OCI-LY7 (cell line): ENCODE measurements at regions not wholly inside any gene's neighbourhood (a gene's known extent, or its start where the extent isn't known, plus 50 kb on each side); places are given as distances from the start of the nearest gene placed in this dataset.

Experiments used
- BruUV-seq: library from RNA; stranded (reverse); fragments of 400-500 nt; replicated peaks from 2 replicates; lab custom pipeline; 2021; lab: Mats Ljungman, UMichigan
- CTCF ChIA-PET: fragments of 300-600 bp; sonication (Branson Sonifier 250); formaldehyde crosslinking; loops from one replicate; lab custom pipeline; 2022; ENCODE audit warnings: antibody characterized with exemption; ENCODE audit not compliant: unreplicated experiment; lab: Charles Lee
- POLR2A ChIA-PET: fragments of 300-600 bp; sonication (Branson Sonifier 250); formaldehyde crosslinking; loops from one replicate; lab custom pipeline; 2022; ENCODE audit warnings: antibody characterized with exemption; lab: Charles Lee
- DNase-seq: peaks from one replicate; pipeline ENCODE4 v3.0.0-alpha.2; 2015; ENCODE audit warnings: low spot score
- H2AFZ ChIP-seq: fragments of 200-600 bp; sonication (generic), shearing (Covaris generic); 2 replicates; pipeline ENCODE4 v1.6.1; 2014; ENCODE audit warnings: mild to moderate bottlenecking, antibody characterized with exemption, low read length, moderate library complexity
- H3K27ac ChIP-seq: fragments of 200-600 bp; sonication (generic); 2 replicates; pipeline ENCODE4 v1.5.1; 2014; ENCODE audit warnings: mixed run types, low read depth, mild to moderate bottlenecking, moderate library complexity, low read length, inconsistent platforms; ENCODE audit not compliant: poor library complexity, severe bottlenecking
- H3K36me3 ChIP-seq: fragments of 200-600 bp; sonication (generic); 2 replicates; pipeline ENCODE4 v1.6.1; 2014; ENCODE audit warnings: mild to moderate bottlenecking, antibody characterized with exemption, low read length, moderate library complexity, mixed read lengths; ENCODE audit not compliant: insufficient read depth
- H3K4me1 ChIP-seq: fragments of 200-600 bp; sonication (generic); 2 replicates; pipeline ENCODE4 v1.5.1; 2014; ENCODE audit warnings: mild to moderate bottlenecking, low read length; ENCODE audit not compliant: insufficient read depth, poor library complexity, severe bottlenecking
- H3K4me2 ChIP-seq: fragments of 200-600 bp; sonication (generic); 2 replicates; pipeline ENCODE4 v1.6.1; 2014; ENCODE audit warnings: mild to moderate bottlenecking, low read length
- H3K4me3 ChIP-seq: fragments of 200-600 bp; sonication (generic); 2 replicates; pipeline ENCODE4 v1.5.1; 2014; ENCODE audit warnings: mild to moderate bottlenecking, low read depth, low read length; ENCODE audit not compliant: poor library complexity, severe bottlenecking
- H3K79me2 ChIP-seq: fragments of 200-600 bp; sonication (generic); 2 replicates; pipeline ENCODE4 v1.6.1; 2016; ENCODE audit warnings: low read depth, mild to moderate bottlenecking, low read length, moderate library complexity, mixed read lengths; ENCODE audit not compliant: insufficient read depth
- H3K9me2 ChIP-seq: fragments of 200-600 bp; sonication (generic); 2 replicates; pipeline ENCODE4 v1.6.1; 2016; ENCODE audit warnings: mild to moderate bottlenecking, low read length, mixed read lengths; ENCODE audit not compliant: insufficient read depth
- H3K9me3 ChIP-seq: fragments of 200-600 bp; sonication (generic); 2 replicates; pipeline ENCODE4 v1.6.1; 2014; ENCODE audit warnings: mild to moderate bottlenecking, mixed run types, low read length, mixed read lengths
- H4K20me1 ChIP-seq: fragments of 200-600 bp; sonication (generic); 2 replicates; pipeline ENCODE4 v1.6.1; 2014; ENCODE audit warnings: mild to moderate bottlenecking, antibody characterized with exemption, low read length, moderate library complexity, mixed read lengths; ENCODE audit not compliant: insufficient read depth
- CTCF ChIP-seq: fragments of 200-600 bp; sonication (generic); conservative IDR thresholded peaks from 2 replicates; pipeline ENCODE4 v1.5.1; 2014; ENCODE audit warnings: mild to moderate bottlenecking, antibody characterized with exemption, low read length, moderate library complexity, mixed read lengths
- EZH2phosphoT487 ChIP-seq: fragments of 200-600 bp; sonication (generic); IDR thresholded peaks from 2 replicates; pipeline ENCODE4 v1.6.1; 2018; ENCODE audit warnings: low read depth, borderline replicate concordance, mild to moderate bottlenecking, mixed run types, antibody characterized with exemption, low read length, moderate library complexity, mixed read lengths
- intact Hi-C: fragments of 100-400 bp; cut with micrococcal nuclease; formaldehyde crosslinking; loops from one replicate; pipeline ENCODE4 v1.10.0; 2022; ENCODE audit not compliant: unreplicated experiment

DNA sequence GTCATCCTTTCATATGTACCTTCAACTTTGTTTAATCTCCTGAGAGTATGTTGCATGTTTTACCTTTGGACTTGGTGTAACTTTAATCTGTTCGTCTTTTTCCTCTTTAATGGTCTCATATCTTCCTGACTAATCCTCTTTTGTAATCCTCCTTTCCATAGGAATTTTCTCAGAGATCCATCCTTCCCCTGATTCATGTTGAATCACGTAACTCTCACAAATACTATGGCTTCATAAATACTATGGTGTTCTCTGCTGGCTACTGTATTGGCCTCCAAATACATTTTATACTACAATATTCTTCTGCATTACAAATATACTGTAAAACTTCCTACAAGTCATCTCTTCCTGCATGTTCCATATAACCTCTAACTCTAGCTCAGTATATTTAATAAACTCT lies 317.7 kb upstream of the ADGRB3 start:
- POLR2A ChIA-PET: no interaction called here

GRCh38 chr6:68313911-68314310 lies 321.2 kb upstream of the ADGRB3 start:
- Histone ChIP-seq H2AFZ (no peak overlapping the region), H3K9me2 (no peaks in the 10 kb centered on the region), H3K36me3 (no peaks in the 10 kb centered on the region), H3K79me2 (no peaks in the 10 kb centered on the region), H4K20me1 (no peaks in the 10 kb centered on the region), H3K4me1 (no peaks in the 10 kb centered on the region), H3K4me2 (no peak overlapping the region), H3K9me3 (no peaks in the 10 kb centered on the region), H3K4me3 (no peak overlapping the region), H3K27ac (no peak overlapping the region)
- CTCF ChIA-PET: no interaction called here
- intact Hi-C loops: no loop called here
- POLR2A ChIA-PET: no interaction called here
- no peak for DNase-seq
- BruUV-seq: no TSS peak
- 0 out of 2 replicates have a peak, but pooled peaks have one; percentile 19 for TF ChIP-seq CTCF
- no peak for TF ChIP-seq EZH2phosphoT487

More for the DNA sequence above, 317.7 kb upstream of the ADGRB3 start:
- no peak overlapping the region for H3K4me2 ChIP-seq
- BruUV-seq: no TSS peak
- H3K4me1 ChIP-seq: no peaks in the 10 kb centered on the region
- no peaks in the 10 kb centered on the region for H3K36me3 ChIP-seq
- no peak for DNase-seq
- H3K27ac ChIP-seq: no peak overlapping the region
- no peak overlapping the region for H3K4me3 ChIP-seq
- no peaks in the 10 kb centered on the region for H3K79me2 ChIP-seq
- no peaks in the 10 kb centered on the region for H3K9me3 ChIP-seq
- intact Hi-C loops: no loop called here
- H4K20me1 ChIP-seq: no peaks in the 10 kb centered on the region
- no peak for TF ChIP-seq EZH2phosphoT487
- TF ChIP-seq CTCF: no peak
- H3K9me2 ChIP-seq: no peaks in the 10 kb centered on the region
- CTCF ChIA-PET: no interaction called here
- H2AFZ ChIP-seq: no peak overlapping the region

- no TSS peak for BruUV-seq
- Histone ChIP-seq H4K20me1 (no peaks in the 10 kb centered on the region), H2AFZ (no peak overlapping the region), H3K27ac (no peak overlapping the region), H3K4me3 (no peak overlapping the region), H3K79me2 (no peaks in the 10 kb centered on the region), H3K4me2 (no peak overlapping the region), H3K9me2 (no peaks in the 10 kb centered on the region), H3K36me3 (no peaks in the 10 kb centered on the region), H3K4me1 (no peaks in the 10 kb centered on the region), H3K9me3 (no peaks in the 10 kb centered on the region)
- ChIA-PET POLR2A (no interaction called here), CTCF (no interaction called here)
- intact Hi-C loops: no loop called here
- DNase-seq: no peak
- no peak for TF ChIP-seq CTCF
- TF ChIP-seq EZH2phosphoT487: no peak
These were observed 327.8 kb upstream of the ADGRB3 start for GRCh38 chr6:68307301-68307700.
